K562 (cell line): ENCODE measurements at regions not wholly inside any gene's neighbourhood (a gene's known extent, or its start where the extent isn't known, plus 50 kb on each side); places are given as distances from the start of the nearest gene placed in this dataset.

ENCODE experiments used
- ETV6 ChIP-seq, 3 experiments: fragments of 150-350 bp in 1 of 3; sonication (generic) in 1 of 3; formaldehyde crosslinking in 1 of 3; IDR thresholded peaks; 2 replicates each; pipeline versions ENCODE4 v1.6.1 to v1.8.0; 2014 to 2022; ENCODE audit warnings: borderline replicate concordance in 2 of 3, low read depth in 2 of 3, antibody characterized with exemption in 1 of 3, low read length in 1 of 3, mild to moderate bottlenecking in 1 of 3, missing genetic modification reagents in 1 of 3
- ZBTB34 ChIP-seq: fragments of 250-450 bp; sonication (Bioruptor Pico); IDR thresholded peaks from 2 replicates; pipeline ENCODE4 v1.8.0; 2021; ENCODE audit warnings: mild to moderate bottlenecking, moderate library complexity
- ZNF318 ChIP-seq, 2 experiments: fragments of 450-650 bp; IDR thresholded peaks; 2 replicates each; pipeline ENCODE4 v1.6.1; 2016; ENCODE audit warnings: mild to moderate bottlenecking in 2 of 2, borderline replicate concordance in 1 of 2, low read depth in 1 of 2, moderate library complexity in 1 of 2

- TF ChIP-seq ZNF318 (IDR thresholded peaks at IDR 0.05; ENCODE audit: borderline replicate concordance in 1 of 2, low read depth in 1 of 2) (no peak), ZBTB34 (CRISPR knock-in tag) (no peak), ETV6 (IDR thresholded peaks at IDR 0.05; ENCODE audit: borderline replicate concordance in 1 of 2, low read depth in 2 of 2, low read length in 1 of 2) (no peak), ETV6 (CRISPR knock-in tag; IDR thresholded peaks at IDR 0.05; ENCODE audit: borderline replicate concordance) (no peak)
These were observed 206.5 kb upstream of the ZFP42 start (continued) for GRCh38 chr4:187789078-187789477.
